Central memory CD8-positive, alpha-beta T cell (primary cell): ENCODE measurements at regions not wholly inside any gene's neighbourhood (a gene's known extent, or its start where the extent isn't known, plus 50 kb on each side); places are given as distances from the start of the nearest gene placed in this dataset.

ENCODE experiments used
- ATAC-seq: fragments of 150-1000 bp; cut with Tn5 transposase; replicated peaks from 2 replicates; pipeline ENCODE4 v1.10.0; 2022; ENCODE audit warnings: mild to moderate bottlenecking, moderate FRiP score, moderate number of reproducible peaks; ENCODE audit not compliant: poor library complexity, severe bottlenecking; ENCODE audit errors: extremely low read depth
- DNase-seq, 2 donors: peaks; one replicate each; pipeline ENCODE4 v3.0.0; 2021; ENCODE audit warnings: low spot score in 2 of 2
- H3K27ac Mint-ChIP-seq: one replicate; pipeline ENCODE4 v1.8.0; 2022; ENCODE audit warnings: low read depth, mild to moderate bottlenecking, moderate library complexity, mixed read lengths
- H3K27me3 Mint-ChIP-seq: one replicate; pipeline ENCODE4 v1.8.0; 2022; ENCODE audit warnings: mixed read lengths
- H3K36me3 Mint-ChIP-seq: one replicate; pipeline ENCODE4 v1.8.0; 2022; ENCODE audit warnings: mild to moderate bottlenecking, moderate library complexity, mixed read lengths; ENCODE audit not compliant: insufficient read depth
- H3K4me1 Mint-ChIP-seq: one replicate; pipeline ENCODE4 v1.8.0; 2022; ENCODE audit warnings: mixed read lengths
- H3K4me3 Mint-ChIP-seq: one replicate; pipeline ENCODE4 v1.8.0; 2022; ENCODE audit warnings: mild to moderate bottlenecking, moderate library complexity, mixed read lengths
- H3K9me3 Mint-ChIP-seq: one replicate; pipeline ENCODE4 v1.8.0; 2022; ENCODE audit warnings: mixed read lengths

DNA sequence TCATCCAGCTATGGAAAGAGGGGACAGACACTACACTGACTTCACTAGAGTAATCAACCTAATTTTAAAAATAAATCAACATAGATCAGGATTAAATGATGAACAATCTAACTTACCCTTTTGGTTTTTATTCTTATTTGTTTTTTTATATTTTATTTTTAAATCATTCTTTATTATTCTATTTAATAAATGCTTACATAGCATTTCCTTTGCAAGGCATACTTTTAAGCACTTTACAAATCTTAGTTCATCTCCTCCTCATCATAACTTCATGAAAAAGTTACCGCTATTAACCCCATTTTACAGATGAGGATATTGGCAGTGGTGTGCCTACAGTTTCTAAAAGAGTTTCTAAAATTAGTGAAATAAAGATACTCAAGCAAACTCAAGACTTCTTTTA lies 380.6 kb downstream of the TBC1D4 start:
- H3K4me3 Mint-ChIP-seq: no peak overlapping the region
- H3K27me3 Mint-ChIP-seq: peaks cover 48% of the 10 kb centered on the region
- ATAC-seq (no peak), DNase-seq (no peak)
- no peaks in the 10 kb centered on the region for H3K36me3 Mint-ChIP-seq
- H3K27ac Mint-ChIP-seq: no peak overlapping the region
- no peaks in the 10 kb centered on the region for H3K4me1 Mint-ChIP-seq
- no peaks in the 10 kb centered on the region for H3K9me3 Mint-ChIP-seq

DNA sequence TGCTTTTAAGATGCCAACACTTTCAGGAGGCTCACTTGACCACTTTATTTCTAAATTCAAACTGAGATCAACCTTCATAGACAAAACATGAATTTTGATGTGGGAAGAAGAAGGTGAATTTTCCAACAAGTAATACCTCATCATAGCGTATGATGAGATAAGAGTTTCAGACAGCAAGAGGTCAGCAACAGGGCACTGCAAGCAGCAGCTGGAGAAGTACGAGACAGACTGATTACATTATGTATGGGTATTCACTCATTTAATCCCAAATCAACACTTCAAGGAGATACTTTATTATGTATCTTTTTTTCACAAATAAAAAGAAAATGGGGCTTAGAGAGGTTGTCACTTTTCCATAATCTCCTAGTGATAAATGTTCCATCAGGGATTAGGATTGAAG lies 389.8 kb downstream of the TBC1D4 start:
- Mint-ChIP-seq H3K27ac (no peak overlapping the region), H3K4me1 (peaks cover 5% of the 10 kb centered on the region)

DNA sequence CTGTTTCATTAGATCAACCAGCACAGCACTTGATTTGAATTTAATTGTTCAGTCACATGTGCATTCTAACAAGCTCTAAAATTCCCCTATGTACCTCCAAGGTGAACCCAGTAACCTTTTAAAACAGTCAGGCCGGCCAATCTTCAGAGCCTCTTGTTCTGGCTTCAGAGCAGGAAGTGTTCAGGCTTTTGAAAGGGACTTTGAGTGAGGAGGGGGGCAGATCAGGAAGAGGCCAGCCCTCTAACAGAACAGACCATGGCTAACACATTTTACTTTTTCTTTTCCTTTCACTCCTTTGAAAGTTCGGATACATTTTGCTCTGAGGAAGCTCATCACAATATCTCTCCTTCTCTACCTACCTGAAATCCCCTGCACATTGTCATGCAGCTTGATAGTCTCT lies 390.3 kb downstream of the TBC1D4 start:
- H3K4me3 Mint-ChIP-seq: no peak overlapping the region
- no peaks in the 10 kb centered on the region for H3K9me3 Mint-ChIP-seq
- H3K4me1 Mint-ChIP-seq: peaks cover 5% of the 10 kb centered on the region
- H3K36me3 Mint-ChIP-seq: no peaks in the 10 kb centered on the region
- no peak overlapping the region for H3K27ac Mint-ChIP-seq
- no peak for ATAC-seq
- no peak for DNase-seq
- H3K27me3 Mint-ChIP-seq: peaks cover 9% of the 10 kb centered on the region

More for the DNA sequence above, 389.8 kb downstream of the TBC1D4 start:
- DNase-seq (no peak), ATAC-seq (no peak)
- H3K4me3 Mint-ChIP-seq: no peak overlapping the region
- peaks cover 9% of the 10 kb centered on the region for H3K27me3 Mint-ChIP-seq
- no peaks in the 10 kb centered on the region for H3K36me3 Mint-ChIP-seq
- no peaks in the 10 kb centered on the region for H3K9me3 Mint-ChIP-seq

DNA sequence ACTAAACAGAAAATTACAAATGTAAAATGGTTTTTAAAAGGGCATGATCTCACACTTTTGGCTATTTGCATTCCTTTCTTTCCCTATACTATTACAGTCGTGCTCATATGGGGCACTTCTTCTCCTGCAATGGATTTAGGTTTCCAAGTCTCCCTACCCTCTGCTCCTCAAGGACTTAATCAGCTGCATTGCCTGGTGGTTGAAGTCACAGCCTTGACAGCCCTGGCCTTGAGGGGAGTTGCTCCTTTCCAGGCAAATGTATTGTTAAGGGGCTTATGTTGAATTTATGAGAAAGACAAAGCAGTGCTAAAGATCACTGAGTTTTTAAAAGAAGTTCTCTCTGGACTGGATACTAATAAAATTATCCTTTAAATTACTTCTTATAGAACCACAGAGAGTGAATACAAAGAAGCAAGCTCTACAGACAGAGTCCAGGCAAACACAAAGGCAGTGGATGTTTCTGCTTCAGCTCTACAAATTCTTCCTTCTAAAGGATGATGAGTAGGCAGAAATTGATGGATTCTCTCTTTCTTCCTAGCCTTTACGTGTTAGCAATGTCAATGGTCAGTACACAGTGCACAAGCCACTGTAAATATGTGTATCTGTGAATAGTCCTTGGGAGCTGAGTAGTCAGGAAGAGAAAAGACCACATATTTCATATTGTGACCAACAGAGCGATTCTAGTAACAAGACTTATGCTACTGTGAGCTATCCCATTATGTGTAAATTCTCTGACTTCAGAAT lies 390.9 kb downstream of the TBC1D4 start:
- no peaks in the 10 kb centered on the region for H3K9me3 Mint-ChIP-seq
- DNase-seq: no peak
- ATAC-seq: no peak
- H3K4me3 Mint-ChIP-seq: no peak overlapping the region
- peaks cover 9% of the 10 kb centered on the region for H3K27me3 Mint-ChIP-seq
- no peak overlapping the region for H3K27ac Mint-ChIP-seq
- no peaks in the 10 kb centered on the region for H3K36me3 Mint-ChIP-seq
- peaks cover 5% of the 10 kb centered on the region for H3K4me1 Mint-ChIP-seq

DNA sequence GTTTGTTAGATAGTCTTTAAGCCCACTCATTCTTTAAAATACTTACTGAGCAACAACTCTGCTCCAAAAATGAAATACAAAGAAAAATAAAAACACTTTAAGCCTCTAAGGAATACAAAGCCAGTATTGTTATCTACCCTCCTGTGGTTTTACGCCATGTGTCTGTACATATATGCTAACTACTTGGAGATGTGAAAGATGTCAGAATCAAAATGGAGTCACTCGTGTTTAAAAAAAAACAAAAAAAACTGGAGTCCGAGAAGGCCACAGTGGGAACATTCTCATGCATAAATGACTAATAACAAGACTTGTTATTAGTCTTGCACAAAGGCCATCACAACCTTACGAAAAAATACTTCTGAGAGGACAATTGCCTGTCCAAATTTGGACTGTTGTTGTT lies 393.1 kb downstream of the TBC1D4 start:
- no peak for ATAC-seq

DNA sequence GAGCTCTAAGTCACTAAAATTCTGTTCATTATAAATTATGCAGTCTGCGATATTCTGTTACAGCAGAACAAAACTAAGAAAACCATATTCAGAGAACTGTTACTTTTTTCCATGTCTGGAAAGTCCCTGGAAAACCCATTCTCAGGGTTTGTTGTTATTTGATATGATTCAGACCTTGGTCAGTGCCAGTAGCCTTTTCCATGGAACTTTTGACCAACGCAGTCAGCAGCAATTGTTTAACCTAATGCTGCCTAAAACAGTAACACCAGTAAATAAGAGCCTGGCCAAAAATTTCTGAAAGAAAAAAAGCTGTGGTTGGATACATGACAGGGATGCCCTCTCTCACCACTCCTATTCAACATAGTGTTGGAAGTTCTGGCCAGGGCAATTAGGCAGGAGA lies 402.7 kb downstream of the TBC1D4 start:
- ATAC-seq (no peak), DNase-seq (no peak)
- peaks cover 52% of the 10 kb centered on the region for H3K27me3 Mint-ChIP-seq
- H3K4me1 Mint-ChIP-seq: no peaks in the 10 kb centered on the region
- H3K4me3 Mint-ChIP-seq: no peak overlapping the region
- H3K9me3 Mint-ChIP-seq: no peaks in the 10 kb centered on the region
- H3K27ac Mint-ChIP-seq: no peak overlapping the region
- H3K36me3 Mint-ChIP-seq: no peaks in the 10 kb centered on the region

More for the DNA sequence above, 393.1 kb downstream of the TBC1D4 start:
- Mint-ChIP-seq H3K4me1 (peaks cover 5% of the 10 kb centered on the region), H3K36me3 (no peaks in the 10 kb centered on the region), H3K4me3 (no peak overlapping the region), H3K27ac (no peak overlapping the region), H3K9me3 (no peaks in the 10 kb centered on the region), H3K27me3 (peaks cover 16% of the 10 kb centered on the region)
- no peak for DNase-seq

DNA sequence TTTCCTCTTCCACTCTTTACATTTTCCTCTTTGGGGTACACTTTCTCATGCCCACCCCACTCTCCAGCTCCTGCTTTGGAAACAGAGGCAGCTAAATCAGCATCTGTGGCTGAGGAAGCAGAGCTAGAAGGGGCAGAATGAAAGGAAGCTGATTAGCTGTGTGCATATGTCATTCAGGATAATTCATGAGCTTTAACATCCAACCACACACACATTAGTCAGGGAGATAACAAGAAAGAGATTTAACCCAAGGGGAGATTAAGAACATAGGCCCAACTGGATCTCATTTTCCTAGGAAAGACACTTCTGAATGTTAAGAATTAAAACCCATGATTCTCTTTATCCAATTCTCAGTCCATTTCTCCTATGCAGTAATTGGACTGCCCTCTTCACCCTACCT lies 405.5 kb downstream of the TBC1D4 start:
- Mint-ChIP-seq H3K27me3 (peaks cover 49% of the 10 kb centered on the region), H3K36me3 (no peaks in the 10 kb centered on the region)
- DNase-seq: no peak

DNA sequence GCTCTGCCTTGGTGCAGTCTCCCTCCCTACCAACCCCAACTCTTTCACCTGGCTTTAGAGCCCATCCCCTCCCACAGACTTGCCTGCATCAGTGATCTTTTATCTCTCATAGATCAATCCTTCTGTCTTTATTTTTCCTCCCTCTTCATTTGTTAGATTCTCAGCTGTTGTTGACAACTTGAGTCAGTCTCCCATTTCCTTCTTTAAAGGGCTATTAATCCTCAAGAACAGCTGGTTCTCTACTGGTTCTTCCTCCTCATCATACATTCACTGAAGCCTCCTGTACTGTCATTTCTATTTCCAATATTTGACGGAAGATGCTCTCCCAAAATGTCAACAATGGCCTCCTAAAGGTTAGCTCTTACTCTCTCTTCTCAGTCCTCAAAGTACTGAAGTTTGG lies 408.2 kb downstream of the TBC1D4 start:
- Mint-ChIP-seq H3K9me3 (no peaks in the 10 kb centered on the region), H3K27me3 (peaks cover 51% of the 10 kb centered on the region), H3K4me1 (no peaks in the 10 kb centered on the region), H3K36me3 (no peaks in the 10 kb centered on the region), H3K4me3 (no peak overlapping the region), H3K27ac (no peak overlapping the region)
- DNase-seq (no peak), ATAC-seq (no peak)

More for the DNA sequence above, 405.5 kb downstream of the TBC1D4 start:
- Mint-ChIP-seq H3K4me3 (no peak overlapping the region), H3K9me3 (no peaks in the 10 kb centered on the region), H3K27ac (no peak overlapping the region), H3K4me1 (no peaks in the 10 kb centered on the region)
- ATAC-seq: no peak

DNA sequence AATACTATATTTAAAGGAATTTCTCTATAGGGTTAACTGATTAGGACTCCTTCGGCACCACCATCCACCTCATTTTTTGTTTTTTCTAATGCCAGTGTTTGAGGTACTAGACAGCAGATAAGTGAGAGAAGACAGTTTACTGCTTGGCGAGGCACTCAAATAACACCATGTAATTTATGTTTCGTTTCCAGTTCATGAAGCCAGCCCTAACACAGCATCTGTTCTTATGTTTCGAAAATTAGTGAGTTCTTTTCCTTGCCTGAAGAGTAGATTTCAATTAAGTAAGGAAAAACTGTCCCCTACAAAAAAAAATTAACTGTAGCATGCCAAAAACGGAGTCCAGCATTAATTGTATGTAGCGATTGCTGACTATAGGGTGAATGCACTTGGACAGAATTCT lies 409.1 kb downstream of the TBC1D4 start:
- Mint-ChIP-seq H3K36me3 (no peaks in the 10 kb centered on the region), H3K4me1 (no peaks in the 10 kb centered on the region), H3K27ac (no peak overlapping the region), H3K9me3 (no peaks in the 10 kb centered on the region), H3K27me3 (peaks cover 53% of the 10 kb centered on the region), H3K4me3 (no peak overlapping the region)
- DNase-seq: no peak
- ATAC-seq: no peak

DNA sequence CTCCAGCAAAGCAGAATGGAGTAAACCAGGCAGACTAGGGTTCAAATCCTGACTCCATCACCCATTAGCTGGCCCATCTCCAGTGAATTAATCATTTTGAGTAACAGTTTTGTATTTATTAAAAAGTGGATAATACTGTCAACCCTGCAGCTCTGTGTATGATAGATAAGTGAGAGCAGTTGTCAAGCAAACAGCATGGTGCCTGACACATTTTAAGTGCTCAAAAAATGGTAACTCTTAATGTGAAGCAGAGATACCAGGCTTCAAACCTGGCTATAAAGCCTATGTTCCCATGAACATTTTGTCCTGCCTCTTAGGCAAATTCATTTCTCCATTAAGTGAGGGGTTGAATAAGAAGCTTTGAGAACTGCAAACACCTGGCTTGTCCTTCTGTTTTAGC lies 409.6 kb downstream of the TBC1D4 start:
- Mint-ChIP-seq H3K27ac (no peak overlapping the region), H3K4me1 (no peaks in the 10 kb centered on the region), H3K4me3 (no peak overlapping the region), H3K27me3 (peaks cover 53% of the 10 kb centered on the region), H3K36me3 (no peaks in the 10 kb centered on the region), H3K9me3 (no peaks in the 10 kb centered on the region)
- no peak for ATAC-seq
- no peak for DNase-seq

DNA sequence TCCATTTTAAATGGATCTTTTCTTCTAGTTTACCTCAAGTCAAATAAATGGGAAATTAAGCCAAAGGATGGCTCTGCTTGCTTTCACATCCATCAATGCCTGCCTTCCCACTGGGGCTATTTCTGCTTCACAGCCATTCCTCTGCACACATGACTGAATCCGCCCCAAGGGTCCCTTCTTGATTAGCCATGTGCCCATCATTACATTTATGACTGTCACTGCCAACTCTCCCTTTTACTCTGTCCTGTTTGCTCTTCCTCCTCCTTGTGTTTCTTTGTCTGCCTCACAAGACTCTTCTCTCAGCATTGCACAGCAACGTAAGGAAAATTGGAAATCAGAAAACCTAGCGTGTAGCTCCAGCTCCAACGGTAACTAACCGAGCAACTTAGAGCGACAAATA lies 410.2 kb downstream of the TBC1D4 start:
- ATAC-seq (no peak), DNase-seq (no peak)
- H3K27me3 Mint-ChIP-seq: peaks cover 57% of the 10 kb centered on the region
- H3K4me3 Mint-ChIP-seq: no peak overlapping the region
- H3K9me3 Mint-ChIP-seq: no peaks in the 10 kb centered on the region
- no peaks in the 10 kb centered on the region for H3K4me1 Mint-ChIP-seq
- H3K36me3 Mint-ChIP-seq: no peaks in the 10 kb centered on the region
- H3K27ac Mint-ChIP-seq: no peak overlapping the region

DNA sequence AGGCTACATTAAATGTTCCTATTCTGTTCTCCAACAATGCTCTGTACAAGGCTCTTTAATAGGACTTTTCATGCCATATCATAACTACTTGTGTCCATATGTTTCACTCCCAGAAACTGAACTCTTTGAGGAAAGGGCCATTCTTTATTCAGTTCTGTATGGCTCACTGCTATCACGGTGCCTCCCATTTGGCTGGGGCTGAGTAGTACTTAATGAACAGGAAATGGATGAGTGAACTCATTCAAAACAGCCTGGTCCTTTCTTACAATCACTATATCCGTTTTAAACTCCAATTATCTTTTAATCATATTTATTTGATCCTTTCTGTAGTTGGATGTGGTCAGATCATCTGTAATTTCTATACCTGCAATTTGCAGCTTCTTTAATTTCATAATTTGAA lies 410.6 kb downstream of the TBC1D4 start:
- H3K9me3 Mint-ChIP-seq: no peaks in the 10 kb centered on the region
- H3K4me3 Mint-ChIP-seq: no peak overlapping the region
- H3K4me1 Mint-ChIP-seq: no peaks in the 10 kb centered on the region
- no peaks in the 10 kb centered on the region for H3K36me3 Mint-ChIP-seq
- ATAC-seq (no peak), DNase-seq (no peak)
- H3K27me3 Mint-ChIP-seq: peaks cover 54% of the 10 kb centered on the region
- H3K27ac Mint-ChIP-seq: no peak overlapping the region

DNA sequence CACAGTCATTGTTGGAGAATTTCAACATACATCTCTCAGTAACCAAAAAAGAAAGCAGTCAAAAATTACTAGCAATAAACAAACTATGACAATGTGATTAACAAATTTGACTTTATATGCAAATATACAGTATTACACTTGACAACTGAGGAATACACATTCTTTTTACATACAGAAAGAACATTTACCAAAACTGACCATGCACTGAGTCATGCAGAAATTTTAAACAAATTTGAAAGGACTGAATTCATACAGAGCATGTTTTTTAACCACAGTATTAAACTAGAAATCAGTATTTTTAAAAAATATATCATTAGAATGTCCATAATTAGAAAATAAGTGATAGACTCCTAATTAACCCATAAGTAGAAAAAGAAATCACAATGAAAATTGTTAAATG lies 420.1 kb downstream of the TBC1D4 start:
- H3K4me1 Mint-ChIP-seq: no peaks in the 10 kb centered on the region
- H3K4me3 Mint-ChIP-seq: no peak overlapping the region
- no peaks in the 10 kb centered on the region for H3K36me3 Mint-ChIP-seq
- no peaks in the 10 kb centered on the region for H3K9me3 Mint-ChIP-seq
- DNase-seq (no peak), ATAC-seq (no peak)
- H3K27ac Mint-ChIP-seq: no peak overlapping the region
- peaks cover 2% of the 10 kb centered on the region for H3K27me3 Mint-ChIP-seq
